GM23338 (cell line): ENCODE measurements at regions not wholly inside any gene's neighbourhood (a gene's known extent, or its start where the extent isn't known, plus 50 kb on each side); places are given as distances from the start of the nearest gene placed in this dataset.

Experiments used
- ATAC-seq: fragments of 200-7000 bp; cut with Tn5 transposase; 3 replicates; pipeline ENCODE4 v1.9.1; 2020
- DNase-seq: peaks from one replicate; pipeline ENCODE4 v3.0.0-alpha.2; 2015; ENCODE audit warnings: low spot score
- H2AFZ ChIP-seq: fragments of 200-600 bp; sonication (generic); 2 replicates; pipeline ENCODE4 v1.8.0; 2016; ENCODE audit warnings: antibody characterized with exemption, mild to moderate bottlenecking, moderate library complexity
- H3F3A ChIP-seq: fragments of 200-600 bp; sonication (generic); replicated peaks from 2 replicates; pipeline ENCODE4 v1.8.0; 2017; ENCODE audit warnings: antibody characterized with exemption, mixed run types, low read depth
- H3K27ac ChIP-seq: fragments of 200-600 bp; sonication (generic); 2 replicates; pipeline ENCODE4 v1.6.1; 2016; ENCODE audit warnings: low read depth
- H3K27me3 ChIP-seq: fragments of 200-600 bp; sonication (generic); 2 replicates; pipeline ENCODE4 v1.8.0; 2016; ENCODE audit warnings: mild to moderate bottlenecking, mixed run types, moderate library complexity; ENCODE audit not compliant: insufficient read depth
- H3K36me3 ChIP-seq: fragments of 200-600 bp; sonication (generic); 2 replicates; pipeline ENCODE4 v1.8.0; 2016; ENCODE audit warnings: mild to moderate bottlenecking; ENCODE audit not compliant: insufficient read depth
- H3K4me1 ChIP-seq: fragments of 200-600 bp; sonication (generic); 2 replicates; pipeline ENCODE4 v1.8.0; 2016; ENCODE audit warnings: mild to moderate bottlenecking, moderate library complexity; ENCODE audit not compliant: insufficient read depth
- H3K4me2 ChIP-seq: fragments of 200-600 bp; sonication (generic); 2 replicates; pipeline ENCODE4 v1.7.1; 2017; ENCODE audit warnings: mixed run types
- H3K4me3 ChIP-seq: fragments of 200-600 bp; sonication (generic); 2 replicates; pipeline ENCODE4 v1.6.1; 2016; ENCODE audit warnings: mixed run types
- H3K79me2 ChIP-seq: fragments of 200-600 bp; sonication (generic); replicated peaks from 2 replicates; pipeline ENCODE4 v1.8.0; 2017; ENCODE audit warnings: mild to moderate bottlenecking; ENCODE audit not compliant: insufficient read depth
- H3K9me2 ChIP-seq: fragments of 200-600 bp; sonication (generic); 2 replicates; pipeline ENCODE4 v1.8.0; 2017; ENCODE audit not compliant: insufficient read depth
- H4K20me1 ChIP-seq: fragments of 200-600 bp; sonication (generic); replicated peaks from 2 replicates; pipeline ENCODE4 v1.8.0; 2017; ENCODE audit warnings: mild to moderate bottlenecking; ENCODE audit not compliant: insufficient read depth
- H3K27ac Mint-ChIP-seq: 2 replicates; pipeline ENCODE4 v1.8.0; 2020; ENCODE audit warnings: inconsistent platforms, mild to moderate bottlenecking, moderate library complexity, mixed read lengths
- H3K27me3 Mint-ChIP-seq: 3 replicates; pipeline ENCODE4 v1.8.0; 2022; ENCODE audit warnings: low read depth, mild to moderate bottlenecking, moderate library complexity, mixed read lengths, inconsistent platforms; ENCODE audit not compliant: insufficient read depth, poor library complexity
- H3K36me3 Mint-ChIP-seq: 3 replicates; pipeline ENCODE4 v1.8.0; 2021; ENCODE audit warnings: low read depth, mild to moderate bottlenecking, inconsistent platforms, moderate library complexity, mixed read lengths
- H3K4me1 Mint-ChIP-seq: 3 replicates; pipeline ENCODE4 v1.8.0; 2020; ENCODE audit warnings: mild to moderate bottlenecking, inconsistent platforms, mixed read lengths
- H3K4me3 Mint-ChIP-seq: 3 replicates; pipeline ENCODE4 v1.8.0; 2021; ENCODE audit warnings: moderate library complexity, mild to moderate bottlenecking, inconsistent platforms, mixed read lengths
- H3K9me3 Mint-ChIP-seq: 3 replicates; pipeline ENCODE4 v1.8.0; 2020; ENCODE audit warnings: moderate library complexity, mild to moderate bottlenecking, inconsistent platforms, mixed read lengths
- EZH2phosphoT487 ChIP-seq: fragments of 200-600 bp; sonication (generic); IDR thresholded peaks from one replicate; pipeline ENCODE4 v1.8.1; 2018; ENCODE audit warnings: antibody characterized with exemption; ENCODE audit not compliant: unreplicated experiment
- JUNB ChIP-seq: IDR thresholded peaks from one replicate; pipeline ENCODE4 v1.6.1; 2016; ENCODE audit warnings: antibody characterized with exemption; ENCODE audit not compliant: unreplicated experiment
- REST ChIP-seq: IDR thresholded peaks from one replicate; pipeline ENCODE4 v1.6.1; 2018; ENCODE audit warnings: antibody characterized with exemption; ENCODE audit not compliant: unreplicated experiment
- ZNF462 ChIP-seq: fragments of 250-450 bp; sonication (Bioruptor Pico); IDR thresholded peaks from 2 replicates; pipeline ENCODE4 v1.5.0; 2020; ENCODE audit warnings: mild to moderate bottlenecking, moderate library complexity

GRCh38 chr11:11167806-11168205 is 185.2 kb downstream of the CSNK2A3 start (continued):
- TF ChIP-seq REST (no peak), ZNF462 (no peak), JUNB (no peak)

- H4K20me1 ChIP-seq, result no peaks in the 10 kb centered on the region
- no peak overlapping the region for H3K27ac Mint-ChIP-seq
- H3K4me3 ChIP-seq, result no peak overlapping the region
- no peaks in the 10 kb centered on the region for H3K36me3 ChIP-seq
- no peaks in the 10 kb centered on the region for H3K4me1 Mint-ChIP-seq
- H3K9me3 Mint-ChIP-seq, result peaks cover 12% of the 10 kb centered on the region
- ATAC-seq, result no peak
- no peak overlapping the region for H3K4me2 ChIP-seq
- no peak overlapping the region for H3K27ac ChIP-seq
- no peaks in the 10 kb centered on the region for H3F3A ChIP-seq
- peaks cover 5% of the 10 kb centered on the region for H3K27me3 Mint-ChIP-seq
- no peaks in the 10 kb centered on the region; the same call in 2 of the 3 replicates for H3K36me3 Mint-ChIP-seq
- TF ChIP-seq EZH2phosphoT487, result no peak
- H3K79me2 ChIP-seq, result no peaks in the 10 kb centered on the region
- no peaks in the 10 kb centered on the region for H3K4me1 ChIP-seq
- H3K4me3 Mint-ChIP-seq, result no peak overlapping the region
- H2AFZ ChIP-seq, result no peak overlapping the region
- H3K9me2 ChIP-seq, result peaks cover 5% of the 10 kb centered on the region; the same call in 1 of the 2 replicates
- DNase-seq, result no peak
- H3K27me3 ChIP-seq, result no peaks in the 10 kb centered on the region
These were observed 188.7 kb downstream of the CSNK2A3 start for GRCh38 chr11:11164334-11164690.
